NAMALWA (cell line): ENCODE measurements at regions not wholly inside any gene's neighbourhood (a gene's known extent, or its start where the extent isn't known, plus 50 kb on each side); places are given as distances from the start of the nearest gene placed in this dataset.

Source experiments
- DNase-seq: peaks from one replicate; pipeline ENCODE4 v3.0.0-alpha.2; 2015; ENCODE audit warnings: low spot score

DNA sequence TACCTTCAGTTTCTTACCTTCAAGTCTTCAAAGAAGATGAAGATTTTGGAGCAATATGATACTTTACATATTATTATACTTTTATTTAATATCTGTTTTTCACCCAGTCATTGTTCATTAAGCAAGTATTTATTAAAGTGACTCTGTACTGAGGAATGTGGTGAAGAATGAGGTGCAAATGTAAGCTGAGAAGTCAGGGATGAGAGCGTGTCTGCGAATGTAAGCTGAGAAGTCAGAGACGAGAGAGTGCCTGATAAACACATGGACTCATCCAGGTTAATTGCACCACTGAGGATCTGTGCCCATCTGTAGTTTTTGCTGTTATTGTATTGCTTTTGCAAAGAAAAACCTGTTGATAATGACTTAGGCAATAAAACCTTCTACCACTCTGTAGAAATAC, 211.9 kb upstream of the FAR2 start:
- no peak for DNase-seq

GRCh38 chr12:28938056-28938455, 211.0 kb upstream of the FAR2 start:
- DNase-seq = no peak

DNA sequence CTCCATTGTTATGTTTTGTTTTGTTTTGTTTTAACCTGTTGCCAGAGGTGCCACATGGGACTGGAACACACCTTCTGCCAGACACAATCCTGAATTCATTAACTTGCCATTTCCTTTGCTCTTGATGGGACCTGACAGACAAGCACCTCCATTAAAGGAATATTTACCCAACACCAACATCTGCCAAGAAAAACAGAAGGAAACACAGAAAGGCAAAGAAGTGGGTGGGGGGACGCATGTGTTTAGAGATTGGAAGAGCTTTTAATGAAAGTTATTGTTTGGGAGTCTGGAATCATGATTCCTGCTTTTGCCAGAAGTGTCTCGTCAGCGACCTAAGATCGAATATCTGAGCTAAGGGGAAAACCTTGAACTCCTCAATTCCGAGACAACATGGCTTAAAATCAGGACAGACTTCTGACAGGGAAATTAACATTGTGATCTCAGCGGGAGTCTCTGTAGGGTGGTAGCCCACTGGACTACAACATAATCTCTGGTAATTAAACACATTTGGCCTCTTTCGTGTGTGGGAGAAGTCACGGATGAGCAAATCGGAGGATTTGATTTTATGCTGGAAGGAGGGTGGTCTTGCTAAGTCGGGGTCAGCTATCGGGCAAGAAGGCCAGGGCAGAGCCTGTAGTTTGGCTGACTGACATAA, 210.4 kb upstream of the FAR2 start:
- no peak for DNase-seq

DNA sequence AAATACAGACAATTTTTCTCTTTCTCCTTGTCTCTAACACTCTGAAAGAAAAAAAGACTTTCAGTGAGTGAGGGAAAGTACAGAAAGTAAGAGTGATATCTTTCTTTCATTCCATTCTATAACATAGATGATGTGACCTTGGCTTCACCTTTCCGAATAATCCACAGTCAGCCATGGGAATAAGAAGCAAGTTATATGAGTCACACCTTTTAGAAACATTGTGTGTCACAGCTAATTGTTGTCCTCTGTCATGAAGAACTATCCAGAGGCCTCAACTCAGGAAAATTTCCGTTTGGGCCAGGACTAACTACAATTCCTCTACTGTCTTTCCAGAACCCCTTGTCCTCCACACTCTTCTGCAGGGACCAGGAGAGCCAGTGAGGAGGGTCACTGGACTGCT, 209.7 kb upstream of the FAR2 start:
- no peak for DNase-seq

DNA sequence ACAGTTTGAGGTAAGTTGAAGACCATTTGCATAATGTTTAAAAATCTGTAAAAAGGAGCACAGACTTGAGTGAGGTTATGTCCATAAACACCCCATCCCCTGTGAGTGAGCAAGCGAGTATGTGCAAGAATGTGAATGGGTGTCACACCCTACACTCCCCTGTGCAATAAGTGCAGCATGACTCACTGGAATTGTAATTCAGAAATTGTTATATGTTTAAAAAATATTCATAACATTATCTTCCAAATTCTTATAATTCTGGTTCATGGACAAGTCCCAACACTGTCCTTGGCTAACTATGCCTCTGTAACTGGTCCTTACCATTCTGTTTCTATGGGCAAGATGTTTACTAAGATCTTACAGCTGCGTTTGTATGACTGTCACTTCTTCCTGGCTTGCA, 207.8 kb upstream of the FAR2 start:
- DNase-seq = no peak

DNA sequence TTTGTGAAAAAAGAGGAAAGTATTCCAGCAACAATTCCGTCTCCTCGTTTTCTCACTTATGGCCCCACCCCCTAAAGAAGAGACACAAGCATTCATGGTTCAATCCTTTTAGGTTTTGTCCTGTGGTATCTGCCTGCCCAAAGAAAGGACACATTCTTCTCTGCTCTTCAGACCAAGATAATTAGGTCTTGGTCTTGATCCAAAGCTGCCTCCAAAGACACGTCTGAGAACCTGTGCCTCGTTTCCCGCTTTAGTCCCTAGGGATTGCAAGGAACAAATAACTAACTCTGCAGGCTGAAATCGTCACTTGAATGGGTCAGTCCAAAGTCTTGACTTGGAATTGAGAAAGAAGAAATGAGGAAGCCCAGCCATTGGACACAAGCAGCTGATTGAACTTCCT, 202.7 kb upstream of the FAR2 start:
- DNase-seq = no peak

GRCh38 chr12:28948685-28949084, 200.4 kb upstream of the FAR2 start:
- DNase-seq = no peak

- DNase-seq = no peak
Measured at GRCh38 chr12:28949184-28949583, 199.9 kb upstream of the FAR2 start.

GRCh38 chr12:28950049-28950448, 199.0 kb upstream of the FAR2 start:
- no peak for DNase-seq

DNA sequence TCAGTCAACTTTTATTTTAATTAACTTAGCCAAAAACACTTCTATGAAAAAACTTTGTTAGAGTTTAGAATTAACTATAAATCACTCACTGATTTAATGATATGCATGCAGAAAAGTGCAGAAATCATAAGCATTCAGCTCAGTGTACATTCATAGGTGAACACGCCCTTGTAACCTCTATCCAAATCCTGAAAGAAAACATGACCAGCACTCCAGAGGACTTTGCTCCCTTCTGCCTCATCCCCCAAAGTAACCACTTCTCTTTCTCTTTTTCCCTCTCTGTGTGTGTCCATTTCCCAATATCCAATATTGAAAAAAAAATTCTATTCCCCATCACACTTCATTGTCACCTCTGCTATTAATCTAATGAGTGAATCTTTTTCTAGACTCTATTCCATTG, 197.1 kb upstream of the FAR2 start:
- DNase-seq = no peak

- no peak for DNase-seq
Measured at GRCh38 chr12:28954333-28954732, 194.7 kb upstream of the FAR2 start.

DNA sequence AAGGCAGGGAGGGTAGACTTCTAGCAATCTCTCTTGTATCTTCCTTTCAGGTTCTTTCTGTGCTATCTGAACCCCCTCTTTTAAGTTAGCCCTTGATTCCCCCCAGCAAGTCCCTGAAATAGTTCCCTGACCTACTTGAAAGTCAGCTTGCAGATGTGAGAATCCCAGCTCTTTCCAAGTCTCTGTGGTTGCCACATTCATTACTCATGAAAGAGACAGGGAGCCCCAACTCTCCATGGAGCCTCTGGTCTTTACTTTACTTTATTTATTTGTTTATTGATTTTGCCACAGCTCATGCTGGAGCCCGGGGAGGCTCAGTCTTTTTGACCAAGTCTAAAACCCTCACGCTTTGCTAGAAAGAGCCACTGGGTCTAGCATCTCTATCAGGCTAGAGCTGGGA, 193.6 kb upstream of the FAR2 start:
- no peak for DNase-seq

GRCh38 chr12:28955931-28956330, 193.1 kb upstream of the FAR2 start:
- no peak for DNase-seq

DNA sequence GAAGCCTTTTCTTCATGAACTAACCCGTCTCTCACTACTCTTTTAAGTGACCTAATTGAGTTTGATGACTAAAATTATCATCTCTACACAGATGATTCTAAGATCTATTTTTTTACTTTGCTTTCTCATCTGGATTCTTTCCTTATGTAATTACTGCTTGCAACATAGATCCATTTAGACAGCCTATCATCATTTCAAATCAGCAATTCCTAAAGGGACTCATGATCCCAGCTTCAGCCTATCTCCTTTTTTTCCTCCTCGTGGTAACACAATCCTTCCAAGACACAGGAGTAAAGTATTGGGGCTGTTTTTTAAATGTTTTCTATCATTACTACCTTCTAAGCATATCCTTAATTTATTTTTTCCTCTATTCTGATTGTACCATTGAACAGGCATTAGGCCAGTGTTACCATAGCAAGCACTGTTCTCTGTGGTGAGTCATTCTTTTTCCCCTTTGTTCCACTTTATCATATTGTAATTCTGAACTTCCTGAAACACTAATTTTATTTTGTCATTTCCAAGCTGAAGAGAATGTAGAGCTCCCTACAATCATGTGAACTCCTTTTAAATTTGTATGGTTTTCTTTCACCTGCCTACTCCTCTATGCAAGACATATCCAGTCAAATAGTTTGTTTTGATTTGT, 190.4 kb upstream of the FAR2 start:
- no peak for DNase-seq

DNA sequence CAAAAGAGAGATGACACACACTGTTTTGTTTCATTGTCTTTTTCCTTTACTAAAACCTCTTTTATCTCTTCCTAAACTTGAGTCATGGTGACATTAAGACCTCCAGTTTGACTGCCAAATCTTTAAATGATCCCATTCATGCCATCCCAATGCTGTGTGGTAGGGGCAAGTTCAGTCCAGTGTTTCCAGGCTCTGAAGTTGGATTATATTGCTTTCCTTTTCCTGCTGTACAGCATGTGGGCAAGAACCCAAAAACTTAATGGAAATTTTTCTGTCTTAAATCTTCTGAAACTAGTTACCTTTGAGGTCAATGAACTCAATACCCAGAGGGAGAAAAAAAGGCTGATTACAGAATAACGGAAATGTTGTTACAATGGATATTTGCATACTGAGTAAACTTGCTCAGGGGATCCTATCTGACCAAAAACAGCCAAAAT, 187.1 kb upstream of the FAR2 start:
- DNase-seq = no peak

DNA sequence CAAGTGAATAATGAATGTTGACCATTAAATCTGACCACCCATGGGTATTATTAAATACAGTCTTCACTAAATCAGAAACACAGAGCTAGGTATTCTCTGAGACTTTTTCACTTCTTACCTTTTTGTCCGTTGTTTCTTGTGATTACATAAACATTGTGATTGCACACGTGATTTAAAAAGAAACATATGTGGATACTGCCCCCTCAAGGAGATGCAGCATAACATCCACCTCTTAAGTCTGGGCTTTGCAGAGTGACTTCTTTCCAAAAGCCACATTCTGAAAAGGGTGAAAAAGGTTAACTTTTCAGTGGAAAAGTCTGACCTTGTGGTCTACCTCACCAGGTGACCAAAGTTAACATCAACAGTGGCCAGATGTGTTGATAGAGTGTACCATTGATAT, 185.5 kb upstream of the FAR2 start:
- peak; percentile 27 for DNase-seq

DNA sequence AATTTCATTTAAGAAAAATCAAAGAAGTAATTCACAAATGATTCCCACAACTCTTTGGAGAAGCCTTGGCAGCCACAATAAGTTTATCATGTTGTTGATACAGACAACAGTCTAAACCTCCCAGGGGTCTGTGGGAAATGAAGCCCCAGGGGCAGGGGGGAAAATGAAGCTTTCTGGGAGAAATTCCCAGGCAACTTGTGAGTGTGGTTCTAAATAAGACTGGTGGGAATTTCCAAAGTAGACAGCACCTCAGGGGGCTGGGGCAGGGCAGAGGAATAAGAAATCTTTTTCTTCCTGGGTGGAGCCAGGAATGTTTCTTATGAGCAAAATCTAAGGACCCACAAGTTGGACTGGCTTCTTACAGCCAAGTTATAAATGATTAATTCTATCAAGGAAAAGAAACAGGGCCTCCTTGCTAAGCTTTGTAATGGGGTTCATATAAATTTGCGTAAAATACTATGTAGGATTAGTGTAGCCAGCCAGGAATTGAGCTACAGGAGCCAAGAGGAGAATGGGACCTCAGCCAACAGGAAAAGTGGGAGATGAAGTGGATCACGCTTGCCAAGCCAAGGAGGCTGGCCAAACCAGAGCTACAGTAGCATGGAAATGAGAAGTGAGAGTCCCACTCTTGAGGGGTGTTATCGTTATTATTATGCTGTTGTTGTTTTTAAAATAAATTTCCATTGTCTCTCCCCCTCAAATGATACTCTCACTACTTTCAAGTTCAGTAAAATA, 182.9 kb upstream of the FAR2 start:
- DNase-seq = no peak

DNA sequence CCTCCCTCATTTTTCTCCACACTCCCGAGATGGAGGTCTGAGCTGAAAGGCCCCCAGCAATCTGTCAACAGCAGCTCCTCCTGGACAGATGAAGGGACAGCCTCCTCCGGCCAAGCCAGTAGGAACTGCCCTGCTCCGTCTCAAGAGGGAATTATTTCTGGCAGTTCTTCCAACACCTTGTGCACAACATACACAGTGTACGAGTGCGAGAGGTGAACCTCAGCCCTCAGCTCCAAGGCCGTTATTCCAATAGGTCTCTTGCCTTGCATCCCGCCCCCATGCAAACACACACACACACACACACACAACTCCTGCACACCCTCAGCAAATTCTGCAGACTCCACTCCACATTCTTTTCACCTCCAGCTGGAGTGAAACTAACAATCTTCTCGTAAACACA, 181.7 kb upstream of the FAR2 start:
- DNase-seq = no peak

DNA sequence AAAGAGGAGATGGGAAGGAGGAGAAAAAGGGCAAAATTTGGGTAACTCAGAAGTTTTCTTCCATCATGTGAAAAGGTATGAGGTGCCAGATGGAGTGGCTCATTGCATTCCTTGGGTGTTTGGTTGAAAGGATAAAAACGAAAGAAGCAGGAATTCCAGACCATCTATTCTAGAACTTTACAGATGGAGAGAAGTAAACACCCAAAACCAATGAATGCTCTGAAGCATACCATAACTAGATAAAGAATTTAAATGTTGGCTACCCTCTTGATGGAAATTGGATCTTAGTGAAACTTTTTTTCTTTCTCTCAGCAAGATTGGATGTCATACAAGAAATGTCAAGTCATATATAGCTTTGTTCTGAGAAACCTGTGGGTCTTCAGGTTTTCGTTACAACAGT, 175.6 kb upstream of the FAR2 start:
- DNase-seq = no peak

DNA sequence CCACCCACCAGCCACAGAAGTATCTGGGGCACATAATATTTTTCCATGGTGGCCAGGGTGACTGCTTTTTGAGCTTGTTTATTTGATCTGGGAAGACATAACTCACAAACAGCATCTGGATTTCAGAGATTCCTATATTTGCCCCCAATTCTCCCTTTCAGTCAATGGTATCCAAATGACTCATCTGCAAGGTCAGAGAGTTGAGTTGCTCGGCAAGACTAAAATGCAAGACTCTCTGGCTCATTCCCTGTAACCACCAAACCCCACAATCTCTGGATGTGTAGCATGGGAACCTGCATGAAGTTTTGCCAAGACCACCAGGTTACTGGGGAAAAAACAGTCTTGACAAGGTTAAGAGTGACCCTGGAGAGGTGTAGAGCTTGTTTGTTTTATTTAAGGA, 174.9 kb upstream of the FAR2 start:
- DNase-seq = no peak

- no peak for DNase-seq
Measured at GRCh38 chr12:28974883-28975282, 174.2 kb upstream of the FAR2 start.

- DNase-seq = no peak
Measured at GRCh38 chr12:28975564-28976340, 173.3 kb upstream of the FAR2 start.

DNA sequence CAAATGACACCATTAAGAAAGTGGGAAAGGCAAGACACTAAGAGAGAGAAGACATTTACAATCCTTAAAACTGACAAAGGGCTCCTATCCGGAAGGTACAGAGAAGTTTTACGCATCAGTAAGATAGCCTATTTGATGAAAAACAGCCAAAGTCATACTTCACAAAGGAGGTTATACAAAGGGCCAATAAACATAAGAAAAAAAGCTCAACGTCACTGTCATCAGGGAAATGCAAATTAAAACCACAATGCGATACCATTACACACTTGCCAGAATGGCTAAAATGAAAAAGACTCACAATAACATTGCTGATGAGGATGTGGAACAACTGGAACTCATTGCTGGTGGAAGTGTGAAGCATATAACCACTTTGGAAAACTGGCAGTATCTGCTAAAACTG, 168.6 kb upstream of the FAR2 start:
- DNase-seq = no peak
